NOMO-1 treated with dmso at 0.1 percent for 144 hours (cell line): ENCODE measurements at regions not wholly inside any gene's neighbourhood (a gene's known extent, or its start where the extent isn't known, plus 50 kb on each side); places are given as distances from the start of the nearest gene placed in this dataset.

Experiments used
- DNase-seq: peaks from one replicate; lab custom pipeline; 2025; ENCODE audit not compliant: unreplicated experiment; lab: John Stamatoyannopoulos, UW

- no peak for DNase-seq
These were observed 65.6 kb upstream of the POLG start for GRCh38 chr15:89400116-89400781.

DNA sequence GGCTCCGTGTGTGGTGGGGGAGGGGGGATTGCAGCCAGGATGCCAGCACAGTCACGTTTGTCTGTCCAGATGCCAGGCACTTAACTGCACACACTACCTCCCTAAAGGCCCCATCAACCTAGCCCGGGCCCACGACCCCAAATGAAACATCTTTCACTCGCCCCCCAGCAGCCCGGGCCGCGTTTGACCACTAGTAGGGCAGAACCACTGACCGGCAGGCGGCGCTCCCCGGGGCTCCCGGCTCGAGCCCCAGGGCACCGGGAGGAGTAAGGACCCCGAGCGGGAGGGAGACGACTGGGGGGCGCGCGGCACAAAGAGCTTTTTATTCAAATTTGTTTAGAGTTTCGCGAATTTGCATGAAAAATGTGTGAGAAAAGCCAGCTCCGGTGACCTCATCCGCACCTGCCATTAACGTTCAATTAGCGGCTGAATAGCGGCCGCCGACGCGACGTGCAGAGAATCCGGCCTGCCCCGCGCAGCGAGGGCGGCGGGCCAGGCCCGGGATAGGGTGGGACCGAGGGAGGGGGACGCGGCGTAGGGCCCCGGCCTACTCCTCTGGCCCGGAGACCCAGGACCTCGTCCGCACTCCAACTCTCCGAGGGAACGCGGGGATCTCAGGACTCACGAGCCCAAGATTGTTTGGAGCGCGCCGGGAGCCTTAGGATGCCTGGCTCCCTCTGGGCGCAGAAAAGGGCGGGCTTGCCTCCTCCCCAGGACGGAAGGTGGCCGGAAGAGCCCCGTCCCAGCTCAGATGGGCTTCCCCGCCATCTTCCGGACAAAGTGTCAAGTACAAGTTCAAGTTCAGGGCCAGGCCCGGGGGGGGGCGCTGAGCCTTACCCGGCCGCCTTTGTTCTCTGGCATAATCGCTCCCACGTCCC, 64.9 kb upstream of the POLG start:
- DNase-seq, result peak; percentile 71

- DNase-seq, result no peak
These were observed 64.2 kb upstream of the POLG start for GRCh38 chr15:89398896-89399237.

GRCh38 chr15:89397653-89398023, 63.0 kb upstream of the POLG start:
- no peak for DNase-seq

- no peak for DNase-seq
These were observed 62.4 kb upstream of the POLG start for GRCh38 chr15:89396723-89397652.

DNA sequence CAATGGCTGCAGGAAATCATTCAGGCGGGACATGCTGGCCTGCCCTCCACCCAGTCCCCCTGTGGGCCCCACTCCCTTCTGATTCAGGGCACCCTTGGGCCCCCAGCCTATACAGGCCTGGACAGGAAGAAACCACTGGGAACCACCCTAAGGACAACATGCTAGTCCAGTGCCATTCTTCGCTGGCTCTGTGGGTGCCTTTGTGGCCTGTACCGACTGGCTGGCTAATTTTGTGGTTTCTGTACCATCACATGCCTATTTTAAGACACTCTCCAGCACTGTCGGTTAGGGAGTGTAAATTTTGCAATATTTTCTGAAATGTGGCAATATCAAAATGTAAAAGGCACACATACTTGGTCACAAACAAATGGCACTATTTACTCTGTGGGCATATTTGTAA, 61.4 kb upstream of the POLG start:
- peak; percentile 76 for DNase-seq

DNA sequence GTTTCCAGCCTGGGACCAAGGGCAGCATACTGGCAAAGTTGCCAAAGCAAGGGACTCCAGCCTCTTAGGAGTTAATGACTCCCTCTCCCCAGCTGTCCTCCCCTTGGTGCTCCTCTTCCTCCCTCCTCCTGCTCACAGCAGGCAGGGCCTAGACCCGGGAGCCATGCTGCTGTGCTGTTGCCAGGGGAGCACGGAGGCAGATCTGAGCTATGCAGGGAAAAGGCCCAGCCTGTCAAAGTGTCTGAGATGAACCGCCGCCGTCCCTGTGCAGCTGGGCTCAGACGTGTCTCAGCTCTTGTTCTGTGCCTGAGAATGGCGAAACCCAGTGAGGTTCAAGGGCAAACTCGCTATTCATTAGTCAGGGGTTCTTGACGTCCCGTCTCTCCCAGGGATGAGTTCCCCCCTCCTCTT, 60.8 kb upstream of the POLG start:
- DNase-seq, result peak; percentile 49

DNA sequence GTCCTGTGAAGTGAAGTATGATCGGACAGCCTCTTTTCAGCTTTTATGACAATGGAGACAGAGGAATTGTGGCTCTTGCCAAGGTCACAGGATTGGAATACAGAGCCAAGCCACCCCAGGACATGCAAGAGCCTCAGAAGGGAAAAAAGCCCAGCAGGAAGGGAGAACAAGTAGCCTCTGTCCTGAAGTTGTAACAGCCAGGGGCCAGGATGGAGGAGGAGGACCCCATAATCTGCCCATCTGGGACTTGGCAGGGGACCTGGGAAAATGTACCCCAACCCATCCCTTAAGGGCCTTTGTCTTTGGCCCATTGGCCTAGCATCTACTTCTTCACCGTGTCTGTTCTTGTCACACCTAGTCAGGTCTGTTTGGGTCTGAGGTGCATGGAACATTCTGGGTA, 60.4 kb upstream of the POLG start:
- no peak for DNase-seq

- DNase-seq, result no peak
These were observed 58.4 kb upstream of the POLG start for GRCh38 chr15:89393056-89393455.

- DNase-seq, result no peak
These were observed 57.1 kb upstream of the POLG start for GRCh38 chr15:89391685-89392257.

GRCh38 chr15:89389841-89390603, 55.4 kb upstream of the POLG start:
- DNase-seq, result no peak

GRCh38 chr15:89387140-89387903, 52.7 kb upstream of the POLG start:
- no peak for DNase-seq

- DNase-seq, result no peak
These were observed 51.1 kb upstream of the POLG start for GRCh38 chr15:89385596-89386331.
